ENCODE measurements at regions not wholly inside any gene's neighbourhood (a gene's known extent, or its start where the extent isn't known, plus 50 kb on each side); places are given as distances from the start of the nearest gene placed in this dataset.

DNA sequence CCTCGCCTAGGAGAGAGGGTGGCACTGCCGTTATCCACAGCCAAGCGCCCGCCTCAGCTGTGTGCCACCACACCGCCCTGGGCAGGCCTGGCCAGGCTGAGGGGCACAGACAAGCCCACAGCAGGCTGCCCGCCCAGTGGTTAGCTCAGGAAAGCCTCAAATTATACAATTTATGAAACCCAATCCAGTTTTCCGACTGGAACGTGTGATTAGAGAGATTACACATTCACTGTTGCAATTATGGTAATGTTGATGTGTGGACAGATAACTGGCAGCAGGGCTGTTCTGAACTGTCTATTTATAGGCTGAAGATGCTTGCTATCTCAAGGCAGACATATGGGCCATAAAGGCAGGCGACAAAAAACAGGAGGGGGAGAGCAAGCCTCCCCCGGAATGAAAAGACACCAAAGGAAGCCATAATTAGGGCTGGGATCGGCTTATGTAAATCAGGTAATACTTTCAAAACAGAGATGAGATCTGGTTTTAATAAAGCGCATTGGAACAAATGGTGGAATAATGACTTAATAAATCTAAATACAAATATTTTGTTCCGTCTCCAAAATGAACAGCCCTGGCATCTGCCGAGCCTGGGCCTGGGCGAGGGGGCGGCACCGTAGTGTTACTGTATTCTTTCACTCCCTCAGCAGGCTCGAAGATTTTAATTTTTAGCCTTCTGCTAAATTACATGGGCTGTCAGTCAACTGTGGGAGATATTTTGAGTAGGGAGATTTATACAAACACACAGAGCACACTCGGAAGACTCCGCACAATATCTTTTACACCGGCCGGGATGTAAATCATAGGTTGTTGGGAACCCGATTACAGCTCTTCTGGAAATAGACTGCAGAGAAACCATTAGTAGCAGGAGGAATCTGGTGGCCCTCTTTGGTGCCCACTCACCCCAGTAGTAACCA lies 103.1 kb upstream of the TLE3 start:
- DNase-seq (ENCODE audit: low read depth) = no peak

DNA sequence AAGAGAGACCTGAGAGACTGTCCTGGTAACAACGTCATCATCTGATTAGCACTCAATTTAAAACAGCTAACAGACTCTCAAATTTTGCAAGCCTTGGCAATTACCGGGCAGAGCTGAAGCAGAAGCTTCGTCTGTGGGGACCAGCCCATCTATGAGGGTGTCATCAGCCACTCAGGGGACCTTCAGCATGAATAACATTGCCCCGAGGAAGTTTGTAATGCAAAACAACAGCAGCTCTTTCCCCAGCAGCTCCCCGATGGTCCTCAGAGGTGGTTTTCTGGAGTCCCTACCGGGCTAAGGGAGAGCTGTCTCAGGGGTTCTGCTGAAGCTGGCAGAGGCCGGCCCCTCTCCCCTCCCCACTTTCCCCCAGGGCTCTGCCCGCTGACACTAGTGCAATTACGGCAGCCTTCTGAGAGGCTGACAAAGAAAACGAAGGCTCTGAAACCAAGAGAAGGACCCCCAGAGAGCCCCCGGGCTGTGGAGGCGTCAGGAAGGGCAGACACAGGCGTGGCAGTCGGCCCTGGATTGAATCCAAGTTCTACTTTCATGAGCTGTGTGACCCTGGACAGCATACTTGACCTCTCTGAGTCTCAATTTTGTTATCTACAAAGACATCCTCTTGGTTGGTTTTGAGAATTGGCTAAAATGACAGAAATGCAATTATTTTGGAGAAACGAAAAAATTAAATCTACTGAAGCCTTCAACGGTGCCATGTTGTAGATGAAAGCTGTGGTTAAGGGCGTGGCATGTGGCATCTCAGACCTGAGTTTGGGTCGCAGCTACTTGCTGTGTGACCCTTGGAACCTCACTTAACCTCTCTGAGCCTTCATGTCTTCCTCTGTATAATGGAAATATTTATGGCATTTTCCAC lies 102.1 kb upstream of the TLE3 start:
- no peak for DNase-seq (ENCODE audit: low read depth)

DNA sequence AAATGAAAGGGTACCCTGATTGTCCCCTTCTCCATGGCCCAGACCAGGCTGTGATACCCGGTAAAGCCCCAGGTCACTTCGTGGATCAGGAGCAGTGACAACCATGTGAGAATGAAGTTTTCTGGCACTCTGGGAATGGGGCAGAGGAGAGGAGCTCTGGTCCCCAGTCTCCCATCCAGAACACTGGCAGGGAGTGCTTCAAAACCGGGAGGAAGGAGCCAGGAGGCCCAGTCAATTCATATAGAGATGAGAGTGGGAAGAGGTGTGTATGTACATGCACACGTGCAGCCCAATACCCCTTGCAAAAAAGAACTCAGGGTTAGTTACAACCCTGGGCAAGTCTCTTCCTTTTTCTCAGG lies 101.4 kb upstream of the TLE3 start:
- DNase-seq (ENCODE audit: low read depth) = no peak

GRCh38 chr15:70198441-70199123 lies 100.9 kb upstream of the TLE3 start:
- DNase-seq (ENCODE audit: low read depth) = no peak

- DNase-seq (ENCODE audit: low read depth) = no peak
These were observed 100.2 kb upstream of the TLE3 start for GRCh38 chr15:70197945-70198361.

GRCh38 chr15:70197318-70197944 lies 99.7 kb upstream of the TLE3 start:
- DNase-seq (ENCODE audit: low read depth) = no peak

DNA sequence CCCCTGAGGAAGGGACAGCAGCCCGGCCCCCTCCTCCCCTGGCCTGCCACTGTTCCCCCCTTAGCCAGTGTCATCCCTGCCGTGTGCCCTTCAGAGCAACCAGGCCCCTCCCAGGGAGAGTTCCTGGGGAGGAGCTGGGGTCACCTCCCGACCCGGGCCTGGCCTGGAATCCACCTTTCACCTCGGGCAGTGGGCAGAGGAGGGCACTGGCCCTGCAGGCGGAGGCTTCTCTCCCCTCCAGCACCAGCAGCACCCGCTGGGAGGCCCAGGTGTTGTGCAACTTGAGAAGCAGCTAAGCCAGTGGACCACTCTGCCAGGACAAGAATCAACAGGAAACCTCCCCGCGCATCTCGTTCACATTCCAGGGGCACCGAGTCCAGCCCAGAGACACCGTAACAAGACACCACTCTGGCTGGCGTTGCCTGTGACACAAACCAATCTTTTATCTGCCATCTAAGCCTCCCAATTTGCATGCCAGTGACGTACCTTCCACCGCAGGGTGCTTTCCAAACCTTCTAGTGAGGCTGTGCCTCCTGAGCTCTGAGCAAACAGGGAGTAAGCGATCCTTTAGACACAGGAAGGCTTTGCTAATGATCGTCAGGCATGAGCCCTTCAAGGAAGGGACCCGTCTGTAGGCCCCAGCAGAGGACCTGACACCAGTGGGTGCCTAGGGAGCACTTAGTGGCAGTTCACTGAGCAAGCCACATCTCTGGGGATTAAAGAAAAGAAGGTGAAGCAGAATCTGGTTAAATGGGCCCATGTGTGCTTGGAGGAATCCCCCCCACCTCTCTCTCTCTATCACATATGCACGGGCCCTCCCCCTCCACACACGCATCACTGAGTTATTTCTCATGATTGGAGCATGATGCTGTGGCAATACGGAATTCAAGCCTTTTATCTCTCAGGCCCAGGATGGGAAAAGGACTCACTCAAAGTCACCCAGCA lies 98.9 kb upstream of the TLE3 start:
- no peak for DNase-seq (ENCODE audit: low read depth)

- DNase-seq (ENCODE audit: low read depth) = no peak
These were observed 98.0 kb upstream of the TLE3 start for GRCh38 chr15:70195587-70196305.

DNA sequence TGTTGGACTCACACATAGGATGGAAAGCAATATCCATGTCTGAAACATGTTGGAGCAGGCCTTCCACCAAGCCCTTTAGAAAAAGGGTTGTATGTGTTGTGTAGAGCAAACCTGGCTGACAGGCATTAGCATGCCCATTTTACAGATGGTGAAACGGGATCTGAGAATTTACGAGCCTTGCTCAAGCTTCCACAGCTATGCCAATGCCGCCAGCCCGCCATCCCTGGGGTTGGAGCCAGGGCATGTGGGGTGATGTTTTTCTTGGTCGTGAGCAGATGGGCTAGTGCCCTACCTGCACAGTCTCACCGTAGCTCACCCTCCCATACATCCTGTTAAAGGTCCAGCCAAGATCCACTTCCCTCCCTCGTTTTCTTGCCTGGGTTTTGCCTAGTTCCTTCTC lies 97.5 kb upstream of the TLE3 start:
- no peak for DNase-seq (ENCODE audit: low read depth)

- no peak for DNase-seq (ENCODE audit: low read depth)
These were observed 96.5 kb upstream of the TLE3 start for GRCh38 chr15:70194266-70194665.

- no peak for DNase-seq (ENCODE audit: low read depth)
These were observed 96.0 kb upstream of the TLE3 start for GRCh38 chr15:70193734-70194133.

GRCh38 chr15:70192490-70192889 lies 94.8 kb upstream of the TLE3 start:
- no peak for DNase-seq (ENCODE audit: low read depth)

DNA sequence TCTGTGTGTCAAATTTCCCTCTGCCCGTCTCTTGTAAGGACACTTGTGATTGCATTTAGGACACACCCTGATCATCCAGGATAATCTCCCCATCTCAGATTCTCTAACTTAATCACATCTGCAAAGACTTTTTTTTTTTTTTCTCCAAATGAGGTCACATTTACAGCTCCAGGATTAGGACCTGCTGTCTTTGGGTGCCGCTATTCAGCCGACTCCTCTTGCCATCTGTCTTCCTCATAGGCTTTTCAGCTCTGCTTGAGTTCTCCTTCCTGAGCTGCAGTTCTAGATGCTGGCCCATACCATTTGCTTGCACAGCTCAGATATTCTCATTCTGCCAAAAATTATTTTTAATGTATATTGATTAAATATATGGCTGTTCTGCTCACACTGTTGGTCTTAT lies 94.3 kb upstream of the TLE3 start:
- DNase-seq (ENCODE audit: low read depth) = no peak

DNA sequence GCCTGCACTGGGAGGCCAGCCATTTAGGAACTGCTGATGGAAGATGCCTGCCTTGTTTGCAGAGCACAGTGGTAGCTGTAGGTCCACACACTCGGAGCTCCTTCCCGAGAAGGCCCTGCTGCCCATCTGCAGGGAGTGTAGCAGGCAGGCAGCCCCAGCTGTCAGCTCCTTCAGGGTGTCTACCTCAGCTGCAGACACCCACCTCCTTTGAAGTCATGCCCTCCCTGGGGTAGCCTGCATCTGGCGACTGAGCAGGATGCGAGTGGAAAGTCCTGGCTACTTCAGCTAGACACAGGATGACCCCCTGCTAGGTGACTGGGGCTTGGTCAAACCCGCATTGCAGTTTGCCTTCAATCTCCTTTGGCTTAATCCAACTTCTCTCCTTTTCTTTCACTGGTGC lies 93.2 kb upstream of the TLE3 start:
- no peak for DNase-seq (ENCODE audit: low read depth)

GRCh38 chr15:70189826-70190695 lies 92.3 kb upstream of the TLE3 start:
- no peak for DNase-seq (ENCODE audit: low read depth)

- DNase-seq (ENCODE audit: low read depth) = no peak
These were observed 90.6 kb upstream of the TLE3 start for GRCh38 chr15:70188286-70188685.

DNA sequence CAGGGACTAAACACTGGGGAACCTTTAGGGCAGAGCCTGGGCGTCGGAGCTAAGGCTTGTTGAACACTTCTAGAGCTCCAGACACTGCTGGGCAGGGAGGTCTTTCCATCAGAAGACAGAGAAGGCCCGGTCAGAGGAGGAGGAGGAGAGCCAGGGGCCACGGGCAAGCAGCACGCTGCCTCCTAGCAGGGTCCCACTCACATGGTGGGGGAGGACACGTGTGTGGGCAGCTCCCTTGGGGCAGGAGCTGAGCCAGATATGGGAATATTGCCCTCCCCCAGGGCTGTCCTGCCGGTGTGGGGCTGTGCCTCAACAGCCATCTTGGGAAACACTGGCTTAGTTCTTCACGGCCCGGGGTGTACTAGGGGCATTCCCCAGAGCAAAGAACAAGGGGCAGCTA lies 89.6 kb upstream of the TLE3 start:
- no peak for DNase-seq (ENCODE audit: low read depth)

- DNase-seq (ENCODE audit: low read depth) = no peak
These were observed 88.4 kb upstream of the TLE3 start for GRCh38 chr15:70186152-70186551.

DNA sequence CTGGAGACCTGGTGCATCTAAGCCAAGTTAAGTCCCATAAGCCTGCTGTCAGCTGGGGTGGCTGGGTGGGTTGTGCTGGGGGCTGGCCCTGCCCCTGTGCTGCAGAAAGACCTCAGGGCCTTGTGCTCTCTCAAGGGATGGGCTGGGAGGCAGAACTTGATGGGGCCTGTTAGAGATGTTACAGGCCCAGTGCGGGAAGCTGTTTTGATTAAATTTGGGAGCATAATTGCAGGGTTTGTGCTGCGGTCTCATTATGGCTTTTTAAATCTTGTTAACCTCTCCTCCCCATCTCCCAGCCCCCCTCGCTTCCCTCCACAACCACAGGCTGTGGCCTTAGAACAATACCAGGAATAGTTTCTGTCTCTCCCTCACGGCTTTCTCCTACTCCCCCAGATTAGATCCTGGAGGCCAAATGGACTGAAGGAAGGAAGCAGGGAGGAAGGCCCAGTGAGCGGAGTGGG lies 87.6 kb upstream of the TLE3 start:
- no peak for DNase-seq (ENCODE audit: low read depth)
